Urothelium cell line (cell line): ENCODE measurements at regions not wholly inside any gene's neighbourhood (a gene's known extent, or its start where the extent isn't known, plus 50 kb on each side); places are given as distances from the start of the nearest gene placed in this dataset.
A peak's percentile ranks its signal among the peaks of the same experiment; 100 is the strongest.
"Not testable (repeated sequence)": the region's sequence is repeated elsewhere in the genome, so short reads cannot be mapped to it uniquely, and the experiment has no call there.

Experiments used
- DNase-seq: peaks from one replicate; pipeline ENCODE4 v3.0.0; 2011; ENCODE audit warnings: low spot score, mixed read lengths
- FAIRE-seq: peaks from 2 replicates; lab custom pipeline; 2011; peaks lifted over from hg19 to GRCh38; lab: Jason Lieb, UNC

DNA sequence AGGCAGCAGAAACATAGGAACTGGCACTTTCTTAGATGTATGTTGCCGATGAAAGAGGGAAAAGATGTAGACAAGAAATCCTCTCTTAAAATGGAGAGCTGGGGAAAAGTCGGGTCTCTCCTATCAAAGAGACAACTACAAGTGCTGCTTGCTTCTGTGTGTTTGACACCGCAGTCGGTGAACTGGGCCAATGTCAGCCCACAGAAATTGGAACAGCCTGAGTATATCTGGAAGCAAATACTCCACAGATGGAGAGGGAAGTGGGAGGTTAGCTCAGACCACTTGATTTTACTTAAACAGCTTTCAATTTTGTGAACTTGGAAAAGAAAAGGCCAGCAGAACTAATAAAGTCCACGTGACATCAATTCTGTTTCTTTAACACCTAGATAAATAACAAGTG, 230.9 kb upstream of the FAT1 start:
- FAIRE-seq: no peak
- DNase-seq: no peak

GRCh38 chr4:186954956-186955355, 231.3 kb upstream of the FAT1 start:
- FAIRE-seq (no peak), DNase-seq (no peak)

DNA sequence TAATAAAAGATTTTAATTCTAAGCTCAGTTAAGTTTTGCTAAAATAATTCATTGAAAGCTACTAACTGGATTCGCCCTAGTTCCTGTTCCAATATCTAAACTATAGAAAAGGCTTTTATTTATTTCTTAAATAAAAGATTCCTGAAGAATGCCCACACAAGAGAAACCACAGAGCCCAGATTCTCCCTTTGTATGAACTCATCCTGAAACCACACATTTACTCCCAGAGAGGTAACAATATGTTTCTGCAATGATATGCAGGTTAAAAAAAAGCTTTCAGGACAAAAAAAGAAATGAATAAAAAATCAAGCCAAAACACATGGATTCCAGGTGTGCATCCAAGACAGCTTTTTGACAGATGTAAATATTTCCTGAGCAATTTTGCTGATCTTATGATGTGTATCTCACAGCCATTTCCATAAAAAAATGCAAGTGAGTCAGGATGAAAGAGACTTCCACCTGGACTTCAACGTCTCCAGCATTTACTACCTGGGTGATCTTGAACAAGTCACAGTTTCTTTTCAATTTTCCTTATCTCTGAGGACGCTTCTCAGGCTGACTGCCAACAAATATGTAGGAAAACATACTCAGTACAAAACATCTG, 234.4 kb upstream of the FAT1 start:
- FAIRE-seq (no peak), DNase-seq (peak; percentile 42)

DNA sequence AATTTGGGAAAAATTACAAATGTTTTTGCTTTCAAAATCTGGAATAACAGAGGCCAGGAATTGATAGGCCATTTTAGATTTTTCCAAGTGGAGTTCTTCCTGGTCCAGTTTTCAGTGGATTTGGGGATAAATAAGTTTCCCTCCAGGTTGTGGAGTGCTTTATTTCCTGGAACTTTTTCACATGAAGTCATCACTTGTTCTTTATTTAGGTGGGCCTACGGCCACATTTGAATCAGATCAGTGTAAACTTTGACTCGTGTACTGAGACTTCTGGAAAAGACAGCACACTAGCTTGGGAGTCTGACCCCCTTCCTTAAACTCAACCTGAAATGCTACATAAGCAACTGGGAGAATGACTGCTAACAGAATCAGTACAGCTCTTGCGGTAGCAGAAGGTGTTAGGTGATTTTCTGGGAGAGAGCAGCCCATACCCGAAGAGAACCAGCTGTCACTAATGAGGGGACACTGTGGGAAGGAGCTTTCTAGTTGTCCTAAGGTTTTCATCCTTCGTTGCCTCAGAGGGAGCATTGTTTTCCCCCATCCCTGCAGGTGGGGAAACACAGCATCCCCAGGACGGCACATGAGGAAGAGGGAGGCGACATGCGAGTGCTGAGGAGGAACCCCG, 235.2 kb upstream of the FAT1 start:
- FAIRE-seq (no peak), DNase-seq (no peak)

- FAIRE-seq: no peak
- DNase-seq: no peak
Measured at GRCh38 chr4:186979961-186980745, 256.5 kb upstream of the FAT1 start.

DNA sequence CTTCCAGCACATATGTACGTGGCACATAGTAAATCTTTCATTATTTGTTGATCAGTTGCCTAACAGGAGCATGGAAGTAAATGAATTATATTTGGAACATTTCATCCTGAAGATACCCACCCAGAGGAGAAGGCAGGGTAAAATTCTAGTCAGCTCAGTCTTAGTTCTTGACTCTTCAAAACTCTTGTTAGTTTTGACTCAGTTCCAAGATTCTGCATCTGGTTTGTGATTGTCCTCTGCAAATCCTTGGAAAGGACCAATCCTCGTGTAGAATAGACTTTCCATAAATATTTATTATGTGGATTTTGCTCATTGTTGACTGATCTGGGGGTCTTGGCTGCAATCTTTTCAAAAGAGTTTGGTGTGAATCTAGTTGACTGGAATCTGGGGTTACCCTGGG, 257.5 kb upstream of the FAT1 start:
- DNase-seq: no peak
- FAIRE-seq: no peak

GRCh38 chr4:186982160-186982559, 258.5 kb upstream of the FAT1 start:
- no peak for DNase-seq
- FAIRE-seq: no peak

GRCh38 chr4:186984105-186984644, 260.5 kb upstream of the FAT1 start:
- DNase-seq (no peak), FAIRE-seq (no peak)

DNA sequence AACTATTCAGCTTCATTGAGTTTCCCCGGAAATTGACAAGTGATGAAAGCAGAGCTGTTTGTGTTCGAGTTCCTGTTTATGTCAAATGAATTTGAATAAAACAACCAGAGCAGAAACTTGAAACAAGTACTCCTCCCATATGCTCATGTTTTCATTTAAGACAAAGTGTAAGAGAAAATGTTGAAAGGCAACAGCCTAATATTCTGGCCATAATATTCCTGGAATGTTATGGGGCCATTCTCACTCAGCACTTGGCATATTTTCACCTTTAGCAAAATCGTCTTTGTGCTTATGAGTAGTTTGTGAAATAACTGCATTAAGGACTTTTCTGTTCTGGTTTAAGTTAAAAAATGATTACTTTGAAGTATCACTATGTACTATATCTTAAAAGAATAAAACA, 276.0 kb upstream of the FAT1 start:
- DNase-seq (no peak), FAIRE-seq (no peak)

GRCh38 chr4:187000281-187000680, 276.6 kb upstream of the FAT1 start:
- FAIRE-seq (no peak), DNase-seq (peak; percentile 10)

DNA sequence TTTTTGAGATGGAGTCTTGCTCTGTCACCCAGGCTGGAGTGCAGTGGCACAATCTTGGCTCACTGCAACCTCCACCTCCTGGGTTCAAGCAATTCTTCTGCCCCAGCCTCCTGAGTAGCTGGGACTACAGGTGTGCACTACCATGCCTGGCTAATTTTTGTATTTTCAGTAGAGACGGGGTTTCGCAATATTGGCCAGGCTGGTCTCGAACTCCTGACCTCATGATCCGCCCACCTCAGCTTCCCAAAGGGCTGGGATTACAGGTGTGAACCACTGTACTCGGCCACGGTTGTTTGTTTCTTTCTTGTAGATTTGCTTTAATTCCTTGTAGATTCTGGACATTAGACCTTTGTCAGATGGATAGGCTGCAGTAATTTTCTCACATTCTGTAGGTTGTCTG, 278.5 kb upstream of the FAT1 start:
- DNase-seq, FAIRE-seq: not testable (repeated sequence)

DNA sequence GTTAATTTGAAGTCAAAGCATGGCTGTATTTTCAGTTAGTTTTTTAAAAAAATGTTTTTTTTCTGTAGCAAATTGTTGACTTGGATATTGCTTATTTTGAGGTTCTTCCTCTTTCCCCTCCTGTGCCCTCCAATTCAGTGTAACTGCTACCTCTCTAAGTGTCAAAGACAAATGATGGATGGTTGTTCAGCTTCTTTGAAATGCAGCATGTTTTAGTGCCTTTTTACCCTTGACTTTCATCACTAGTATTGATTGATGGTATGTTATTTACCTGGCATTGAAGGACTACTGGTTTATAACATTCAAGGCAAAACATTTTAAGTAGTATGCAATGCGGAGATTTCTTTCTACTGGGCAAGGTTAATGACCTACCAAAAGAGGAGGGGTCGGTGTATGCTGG, 281.0 kb upstream of the FAT1 start:
- FAIRE-seq: no peak
- DNase-seq: no peak

- FAIRE-seq (no peak), DNase-seq (no peak)
Measured at GRCh38 chr4:187006189-187006618, 282.5 kb upstream of the FAT1 start.

DNA sequence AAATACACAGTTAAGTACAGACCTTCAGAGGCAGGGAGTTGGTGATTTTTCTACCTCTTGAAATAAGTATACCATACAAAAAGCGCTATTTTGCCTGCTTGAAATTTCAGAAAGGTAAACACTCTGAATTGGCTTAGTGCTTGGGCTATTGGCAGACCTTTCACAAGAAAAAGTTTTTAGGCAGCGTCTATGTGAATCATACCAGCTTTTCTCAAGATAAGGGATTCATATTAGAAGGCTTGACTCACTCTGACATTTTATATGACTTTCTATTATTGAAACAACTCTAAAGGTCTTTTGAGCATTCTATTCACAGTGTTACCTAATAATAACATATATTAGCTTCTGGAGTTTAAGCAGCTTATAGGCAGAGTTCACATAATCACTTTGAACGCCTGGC, 286.4 kb upstream of the FAT1 start:
- FAIRE-seq: no peak

DNA sequence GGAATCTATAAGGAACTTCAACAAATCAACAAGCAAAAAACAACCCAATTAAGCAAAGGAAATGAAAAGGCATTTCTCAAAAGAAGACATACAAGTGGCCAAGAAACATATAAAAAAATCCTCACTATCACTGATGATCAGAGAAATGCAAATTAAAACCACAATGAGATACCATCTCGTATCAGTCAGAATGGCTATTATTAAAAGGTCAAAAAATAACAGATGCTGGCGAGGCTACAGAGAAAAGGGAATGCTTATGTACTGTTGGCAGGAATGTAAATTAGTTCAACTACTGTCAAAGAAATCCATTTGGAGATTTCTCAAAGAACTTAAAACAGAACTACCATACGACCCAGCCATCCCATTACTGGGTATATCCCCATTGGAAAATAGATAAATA, 292.4 kb upstream of the FAT1 start:
- no peak for DNase-seq
- no peak for FAIRE-seq

More for the DNA sequence above, 286.4 kb upstream of the FAT1 start:
- no peak for DNase-seq

DNA sequence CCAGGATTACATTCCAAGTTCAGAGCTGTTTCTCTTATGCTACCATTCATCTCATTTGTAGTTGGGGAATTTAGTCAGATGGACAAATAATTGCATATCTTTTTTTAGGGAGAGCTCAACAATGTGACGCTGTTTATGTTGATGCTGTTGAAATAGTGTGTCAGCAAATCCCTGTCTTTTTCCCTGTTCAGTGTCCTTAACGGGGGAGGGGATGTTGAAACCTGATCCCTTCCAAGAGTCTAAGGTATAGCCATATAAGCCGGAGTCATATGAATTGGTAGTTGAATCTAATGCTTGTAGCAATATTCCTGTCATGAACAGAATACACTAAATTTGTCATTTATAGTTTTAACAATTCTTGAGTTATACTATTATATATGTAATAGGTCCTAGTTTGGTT, 293.5 kb upstream of the FAT1 start:
- FAIRE-seq: no peak
- DNase-seq: no peak

DNA sequence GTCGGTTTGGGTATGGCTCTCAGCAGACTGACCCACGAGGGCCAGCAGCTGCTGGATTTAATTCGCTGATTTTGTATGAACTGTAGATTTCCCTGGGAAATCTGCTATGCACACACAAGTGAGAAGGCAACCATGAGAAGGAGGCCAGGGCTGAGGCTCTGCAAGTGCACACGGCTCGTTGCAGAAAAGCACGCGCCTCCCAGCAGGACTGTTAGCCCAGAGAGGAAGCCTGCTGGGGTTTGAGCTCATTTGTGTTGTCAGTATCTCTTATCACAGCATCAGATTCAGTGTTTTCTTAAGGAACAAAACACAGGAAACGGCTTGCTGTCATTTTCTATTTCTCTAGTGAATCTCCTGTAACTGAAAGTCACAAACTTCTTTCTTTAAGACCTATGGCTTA, 296.2 kb upstream of the FAT1 start:
- FAIRE-seq (no peak), DNase-seq (no peak)

DNA sequence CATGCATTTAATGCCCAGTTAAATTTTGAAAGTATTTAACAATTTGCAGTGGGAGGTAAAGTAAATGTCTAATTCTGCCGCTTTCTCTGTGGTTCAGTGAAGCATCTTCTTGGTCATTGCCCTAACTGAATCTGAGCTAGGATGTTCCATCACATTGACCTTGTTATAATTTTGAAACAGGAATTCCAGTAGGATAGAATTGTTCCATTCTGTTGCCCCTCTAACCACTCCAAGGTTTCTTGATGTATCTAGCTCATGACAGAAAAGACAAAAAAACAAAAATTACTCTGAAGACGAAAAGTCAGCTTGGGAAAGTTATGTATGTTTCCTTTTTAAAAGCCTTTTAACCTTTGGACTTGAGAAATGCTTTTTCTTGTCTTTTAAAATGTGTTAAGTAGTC, 297.0 kb upstream of the FAT1 start:
- FAIRE-seq (no peak), DNase-seq (no peak)

- FAIRE-seq (no peak), DNase-seq (no peak)
Measured at GRCh38 chr4:187021436-187022205, 298.0 kb upstream of the FAT1 start.

GRCh38 chr4:187027272-187027671, 303.6 kb upstream of the FAT1 start:
- FAIRE-seq (no peak), DNase-seq (no peak)

DNA sequence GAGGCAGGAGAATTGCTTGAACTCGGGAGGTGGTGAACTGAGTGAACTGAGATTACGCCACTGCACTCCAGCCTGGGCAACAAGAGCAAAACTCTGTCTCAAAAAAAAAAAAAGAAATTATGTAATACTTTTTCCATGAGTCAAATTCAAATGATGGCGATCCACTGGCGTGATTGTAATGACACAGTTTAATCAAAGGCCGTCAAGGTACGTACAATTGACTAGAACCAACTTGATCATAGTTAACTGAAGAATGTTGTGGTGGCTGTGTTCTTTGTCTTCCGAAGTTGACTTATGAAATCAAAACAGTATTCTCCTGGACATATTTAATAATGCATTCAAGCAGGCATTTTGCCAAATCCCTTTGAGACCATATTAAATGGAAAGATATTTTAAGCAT, 318.6 kb upstream of the FAT1 start:
- no peak for DNase-seq
- no peak for FAIRE-seq
